ENCODE measurements at regions not wholly inside any gene's neighbourhood (a gene's known extent, or its start where the extent isn't known, plus 50 kb on each side); places are given as distances from the start of the nearest gene placed in this dataset.

- TF ChIP-seq ZMIZ1 (IDR thresholded peaks at IDR 0.05; ENCODE audit: low read depth in 2 of 2, low read length in 2 of 2) (no peak), KDM5B (IDR thresholded peaks at IDR 0.05; ENCODE audit: insufficient replicate concordance, low read depth, low read length) (no peak), HMG20B (CRISPR knock-in tag; IDR thresholded peaks at IDR 0.05) (no peak), STAG1 (CRISPR knock-in tag; IDR thresholded peaks at IDR 0.05; ENCODE audit: borderline replicate concordance) (peak; percentile 41; the same call in 1 of the 2 replicates), PHB2 (IDR thresholded peaks at IDR 0.05; ENCODE audit: low read depth) (no peak), SMC3 (conservative IDR thresholded peaks at IDR 0.05; ENCODE audit: insufficient read depth, low read depth, low read length) (peak; percentile 53), TRIM24 (IDR thresholded peaks at IDR 0.05) (no peak), MEF2D (tag; conservative IDR thresholded peaks at IDR 0.05; ENCODE audit: low read depth) (no peak), FOXP1 (CRISPR knock-in tag; IDR thresholded peaks at IDR 0.05) (no peak), ZFPM2 (CRISPR knock-in tag; IDR thresholded peaks at IDR 0.05) (no peak), PKNOX1 (IDR thresholded peaks at IDR 0.05) (no peak), HEY1 (CRISPR knock-in tag; IDR thresholded peaks at IDR 0.05; ENCODE audit: borderline replicate concordance) (no peak)
These were observed 156.2 kb downstream of the MELK start (continued) for GRCh38 chr9:36728651-36729520.

All from K562 (cell line).